T-cell (primary cell): ENCODE measurements at regions not wholly inside any gene's neighbourhood (a gene's known extent, or its start where the extent isn't known, plus 50 kb on each side); places are given as distances from the start of the nearest gene placed in this dataset.

Experiments
- ATAC-seq, 4 experiments: fragments of 200-7000 bp in 3 of 4; fragments of 150-1000 bp in 1 of 4; cut with Tn5 transposase; replicated peaks in 1 of 4; 1 replicate in 3 of 4; 2 replicates in 1 of 4; pipeline ENCODE4 v1.10.0; 2021; ENCODE audit warnings: moderate library complexity in 3 of 4, mild to moderate bottlenecking in 2 of 4, moderate number of reproducible peaks in 1 of 4
- CTCF ChIA-PET, 2 donors: fragments of 300-600 bp; sonication (Branson Sonifier 250); formaldehyde crosslinking; loops; one replicate each; lab custom pipeline; 2022; ENCODE audit warnings: antibody characterized with exemption in 2 of 2; lab: Charles Lee
- POLR2A ChIA-PET, 2 donors: fragments of 300-600 bp; sonication (Branson Sonifier 250); formaldehyde crosslinking; loops; one replicate each; lab custom pipeline; 2022; ENCODE audit warnings: antibody characterized with exemption in 2 of 2; lab: Charles Lee
- DNase-seq, 35 experiments: peaks; one replicate each; pipeline versions ENCODE4 v3.0.0 to v3.0.0-alpha.2; 2013 to 2023
- H3K27ac ChIP-seq: one replicate; pipeline ENCODE4 v1.5.1; 2013; ENCODE audit warnings: low read length
- H3K27me3 ChIP-seq, 2 experiments: replicated peaks in 1 of 2; 1 replicate in 1 of 2; 2 replicates in 1 of 2; pipeline versions ENCODE4 v1.6.1 to v1.7.0; 2013; ENCODE audit warnings: low read length in 1 of 2, mixed read lengths in 1 of 2; ENCODE audit not compliant: control insufficient read depth in 2 of 2, insufficient read depth in 2 of 2; ENCODE audit errors: extremely low read depth in 1 of 2
- H3K36me3 ChIP-seq, 2 donors: 1 replicate in 1 of 2; 2 replicates in 1 of 2; pipeline versions ENCODE4 v1.6.1 to v1.7.0; 2013; ENCODE audit warnings: low read length in 1 of 2; ENCODE audit not compliant: control insufficient read depth in 2 of 2, insufficient read depth in 1 of 2; ENCODE audit errors: extremely low read depth in 1 of 2
- H3K4me1 ChIP-seq, 2 experiments: 1 replicate in 1 of 2; 2 replicates in 1 of 2; pipeline versions ENCODE4 v1.6.1 to v1.7.0; 2013; ENCODE audit warnings: low read length in 2 of 2, mixed read lengths in 1 of 2; ENCODE audit not compliant: insufficient read depth in 2 of 2, control insufficient read depth in 1 of 2; ENCODE audit errors: extremely low read depth in 1 of 2
- H3K4me3 ChIP-seq, 2 donors: 1 replicate in 1 of 2; 2 replicates in 1 of 2; pipeline versions ENCODE4 v1.5.1 to v1.7.0; 2013; ENCODE audit warnings: mild to moderate bottlenecking in 2 of 2, low read length in 1 of 2, moderate library complexity in 1 of 2; ENCODE audit not compliant: control insufficient read depth in 1 of 2; ENCODE audit errors: extremely low read depth in 1 of 2
- H3K9me3 ChIP-seq: 2 replicates; pipeline ENCODE4 v1.7.0; 2013
- H3K27ac Mint-ChIP-seq, 2 donors: one replicate each; pipeline ENCODE4 v1.8.0; 2020 to 2021; ENCODE audit warnings: mild to moderate bottlenecking in 2 of 2, mixed read lengths in 2 of 2
- H3K27me3 Mint-ChIP-seq, 2 donors: one replicate each; pipeline ENCODE4 v1.8.0; 2021 to 2022; ENCODE audit warnings: mixed read lengths in 2 of 2
- H3K36me3 Mint-ChIP-seq: one replicate; pipeline ENCODE4 v1.8.0; 2021; ENCODE audit warnings: mixed read lengths
- H3K4me1 Mint-ChIP-seq, 3 donors: one replicate each; pipeline ENCODE4 v1.8.0; 2020 to 2022; ENCODE audit warnings: mixed read lengths in 3 of 3, mild to moderate bottlenecking in 1 of 3
- H3K4me3 Mint-ChIP-seq, 3 donors: one replicate each; pipeline ENCODE4 v1.8.0; 2020 to 2022; ENCODE audit warnings: mild to moderate bottlenecking in 3 of 3, mixed read lengths in 3 of 3, moderate library complexity in 3 of 3
- H3K9me3 Mint-ChIP-seq, 3 donors: one replicate each; pipeline ENCODE4 v1.8.0; 2020 to 2022; ENCODE audit warnings: mixed read lengths in 3 of 3
- WGBS: methylation state at CpG from one replicate; pipeline ENCODE4 v1.1.5; 2013; ENCODE audit warnings: missing lambda C conversion rate; ENCODE audit not compliant: insufficient coverage; 5-methylcytosine and 5-hydroxymethylcytosine counted together

DNA sequence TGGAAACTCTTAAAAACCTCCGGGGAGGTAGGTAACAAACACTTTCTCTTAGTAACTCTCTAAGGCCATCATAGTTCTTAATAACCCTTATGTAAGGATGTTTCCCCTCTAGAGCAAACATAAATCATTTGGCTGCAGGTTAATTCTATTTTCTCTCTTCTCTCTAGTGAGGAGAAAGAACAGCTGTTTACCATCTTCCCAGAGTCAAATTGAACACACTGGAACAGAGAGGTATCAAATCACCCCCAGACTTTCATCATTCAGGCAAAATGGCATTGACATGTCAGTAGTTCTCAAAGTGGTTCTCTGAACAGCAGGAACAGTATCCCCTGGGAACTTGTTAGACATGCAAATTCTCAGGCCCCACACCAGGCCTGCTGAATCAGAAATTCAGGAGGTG, 240.7 kb downstream of the MEIS1 start:
- Histone ChIP-seq H3K4me3 (no peak overlapping the region), H3K27me3 (no peaks in the 10 kb centered on the region), H3K9me3 (no peaks in the 10 kb centered on the region), H3K27ac (no peak overlapping the region), H3K36me3 (no peaks in the 10 kb centered on the region), H3K4me1 (no peaks in the 10 kb centered on the region)
- peaks cover 4 to 8% (median 5%) of the 10 kb centered on the region in 3 donors for H3K9me3 Mint-ChIP-seq
- peaks cover 0 to 3% of the 10 kb centered on the region in 2 donors for H3K27me3 Mint-ChIP-seq
- H3K36me3 Mint-ChIP-seq, result no peaks in the 10 kb centered on the region
- no peak for DNase-seq
- H3K27ac Mint-ChIP-seq, result no peak overlapping the region
- ChIA-PET CTCF (no interaction called here), POLR2A (no interaction called here)
- H3K4me3 Mint-ChIP-seq, result no peak overlapping the region
- WGBS, result no CpG with 5 or more reads among the region's 1 CpG
- no peaks in the 10 kb centered on the region for H3K4me1 Mint-ChIP-seq
- ATAC-seq, result no peak

DNA sequence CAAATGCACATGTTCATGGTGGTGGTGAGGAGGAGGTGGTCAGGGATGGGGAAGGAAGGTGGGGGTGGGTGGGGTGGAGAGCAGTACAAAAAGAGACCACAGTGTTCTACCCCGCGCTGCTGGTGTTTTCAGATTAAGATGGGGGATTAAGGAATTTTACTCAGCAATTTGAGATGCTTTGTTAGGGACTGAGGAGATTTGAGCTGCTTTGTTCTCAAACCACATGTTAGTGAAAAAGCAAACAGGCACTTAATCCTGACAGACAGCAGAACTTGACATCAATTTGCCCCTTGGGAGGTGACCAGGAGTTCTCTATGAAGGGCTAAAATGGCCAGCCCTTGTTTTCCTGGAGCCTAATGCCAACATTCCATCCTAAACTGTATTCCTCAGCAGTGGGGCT, 244.5 kb downstream of the MEIS1 start:
- Mint-ChIP-seq H3K27me3 (no peaks in the 10 kb centered on the region), H3K9me3 (peaks cover 0 to 6% (median 5%) of the 10 kb centered on the region in 3 donors), H3K36me3 (no peaks in the 10 kb centered on the region), H3K27ac (no peak overlapping the region), H3K4me1 (no peaks in the 10 kb centered on the region), H3K4me3 (no peak overlapping the region)
- ChIA-PET POLR2A (no interaction called here), CTCF (no interaction called here)
- Histone ChIP-seq H3K4me1 (no peaks in the 10 kb centered on the region), H3K4me3 (no peak overlapping the region), H3K27me3 (no peaks in the 10 kb centered on the region), H3K36me3 (no peaks in the 10 kb centered on the region), H3K27ac (no peak overlapping the region), H3K9me3 (no peaks in the 10 kb centered on the region)
- WGBS, result 93% methylated on average over 2 of the region's 2 CpGs
- DNase-seq, result no peak
- no peak for ATAC-seq

DNA sequence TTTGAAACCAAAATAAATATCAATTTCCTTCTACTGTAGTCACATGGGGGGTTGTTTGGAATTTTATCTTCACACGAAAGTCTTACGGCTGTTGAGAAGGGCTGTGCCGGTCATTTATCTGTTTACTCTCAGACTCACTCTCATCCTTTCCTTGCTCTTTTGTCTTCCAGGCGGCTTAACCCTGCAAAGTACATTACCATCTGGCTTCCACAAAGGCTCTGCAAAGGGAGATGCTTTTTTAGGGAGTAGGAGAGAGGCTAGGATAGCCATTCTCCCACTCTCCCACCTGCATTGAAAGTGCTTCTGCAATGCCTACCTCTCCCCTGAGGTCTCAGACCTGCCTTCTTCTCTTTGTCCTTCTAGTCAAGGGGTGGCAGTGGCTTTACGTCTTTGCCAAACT, 247.6 kb downstream of the MEIS1 start:
- Histone ChIP-seq H3K4me3 (no peak overlapping the region), H3K27me3 (no peaks in the 10 kb centered on the region), H3K36me3 (no peaks in the 10 kb centered on the region), H3K27ac (no peak overlapping the region), H3K9me3 (no peaks in the 10 kb centered on the region), H3K4me1 (no peaks in the 10 kb centered on the region)
- H3K27ac Mint-ChIP-seq, result no peak overlapping the region
- ChIA-PET POLR2A (no interaction called here), CTCF (no interaction called here)
- H3K9me3 Mint-ChIP-seq, result peaks cover 0 to 4% (median 3%) of the 10 kb centered on the region in 3 donors
- no peak for ATAC-seq
- no peaks in the 10 kb centered on the region for H3K27me3 Mint-ChIP-seq
- no peaks in the 10 kb centered on the region for H3K36me3 Mint-ChIP-seq
- H3K4me1 Mint-ChIP-seq, result no peaks in the 10 kb centered on the region
- WGBS, result no CpG with 5 or more reads among the region's 5 CpGs
- H3K4me3 Mint-ChIP-seq, result no peak overlapping the region
- no peak for DNase-seq

- ChIA-PET POLR2A (interaction anchor here in 1 of 2 donors (0.6 kb wide), 1 partner anchor 13 kb away, joined by 3 read pairs; no protein-coding TSS in a partner anchor), CTCF (interaction anchor here in 1 of 2 donors (0.6 kb wide), 1 partner anchor 115 kb away, joined by 4 read pairs; no protein-coding TSS in a partner anchor)
- no peaks in the 10 kb centered on the region for H3K27me3 Mint-ChIP-seq
- Histone ChIP-seq H3K9me3 (no peaks in the 10 kb centered on the region), H3K4me1 (no peaks in the 10 kb centered on the region), H3K4me3 (no peak overlapping the region), H3K36me3 (no peaks in the 10 kb centered on the region), H3K27me3 (no peaks in the 10 kb centered on the region), H3K27ac (no peak overlapping the region)
- no peak for ATAC-seq
- no peak overlapping the region for H3K27ac Mint-ChIP-seq
- H3K4me3 Mint-ChIP-seq, result no peak overlapping the region
- 83% methylated on average over 1 of the region's 3 CpGs for WGBS
- H3K36me3 Mint-ChIP-seq, result no peaks in the 10 kb centered on the region
- peaks cover 0 to 4% (median 3%) of the 10 kb centered on the region in 3 donors for H3K9me3 Mint-ChIP-seq
- H3K4me1 Mint-ChIP-seq, result no peaks in the 10 kb centered on the region
- DNase-seq, result no peak
Observed at GRCh38 chr2:66683064-66683463, 248.1 kb downstream of the MEIS1 start.

DNA sequence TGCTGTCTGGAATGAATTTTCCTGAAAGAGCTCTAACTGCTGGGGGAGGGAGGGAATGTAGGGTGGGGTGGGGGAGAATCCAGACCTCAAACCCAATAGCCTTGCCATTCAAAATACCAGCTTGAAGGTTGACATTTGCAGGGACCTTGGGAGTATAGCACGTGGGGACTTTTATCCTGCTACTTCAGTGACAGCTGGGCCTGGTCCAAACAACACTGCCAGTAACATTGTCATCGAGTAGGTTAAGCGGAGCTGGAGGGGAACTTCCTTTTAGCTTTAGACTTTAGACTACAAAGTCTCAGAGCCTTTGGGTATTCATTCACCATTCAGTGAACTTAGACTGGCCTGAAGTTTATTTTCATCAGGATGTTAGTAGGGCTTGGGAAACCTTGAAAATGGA, 248.7 kb downstream of the MEIS1 start:
- Histone ChIP-seq H3K27ac (no peak overlapping the region), H3K27me3 (no peaks in the 10 kb centered on the region), H3K9me3 (no peaks in the 10 kb centered on the region), H3K4me1 (no peaks in the 10 kb centered on the region), H3K36me3 (no peaks in the 10 kb centered on the region), H3K4me3 (no peak overlapping the region)
- H3K27me3 Mint-ChIP-seq, result no peaks in the 10 kb centered on the region
- DNase-seq, result no peak
- H3K4me3 Mint-ChIP-seq, result no peak overlapping the region
- no peaks in the 10 kb centered on the region for H3K4me1 Mint-ChIP-seq
- H3K36me3 Mint-ChIP-seq, result no peaks in the 10 kb centered on the region
- 55% methylated on average over 3 of the region's 3 CpGs for WGBS
- ATAC-seq, result no peak
- no peaks in the 10 kb centered on the region for H3K9me3 Mint-ChIP-seq
- ChIA-PET CTCF (interaction anchor here in 1 of 2 donors (0.6 kb wide), 1 partner anchor 115 kb away, joined by 4 read pairs; no protein-coding TSS in a partner anchor), POLR2A (interaction anchor here in 1 of 2 donors (0.6 kb wide), 1 partner anchor 13 kb away, joined by 3 read pairs; no protein-coding TSS in a partner anchor)
- no peak overlapping the region for H3K27ac Mint-ChIP-seq

- Mint-ChIP-seq H3K4me3 (no peak overlapping the region), H3K4me1 (no peaks in the 10 kb centered on the region), H3K36me3 (no peaks in the 10 kb centered on the region), H3K9me3 (no peaks in the 10 kb centered on the region), H3K27me3 (no peaks in the 10 kb centered on the region), H3K27ac (no peak overlapping the region)
- ATAC-seq (no peak), DNase-seq (no peak)
- CTCF ChIA-PET, result interaction anchor here in 1 of 2 donors (0.6 kb wide), 1 partner anchor 165 kb away, joined by 3 read pairs; no protein-coding TSS in a partner anchor
- Histone ChIP-seq H3K27ac (no peak overlapping the region), H3K9me3 (no peaks in the 10 kb centered on the region), H3K36me3 (no peaks in the 10 kb centered on the region), H3K27me3 (no peaks in the 10 kb centered on the region), H3K4me1 (no peaks in the 10 kb centered on the region), H3K4me3 (no peak overlapping the region)
- POLR2A ChIA-PET, result no interaction called here
- WGBS, result 100% methylated on average over 1 of the region's 2 CpGs
Observed at GRCh38 chr2:66684289-66684688, 249.4 kb downstream of the MEIS1 start.

- Histone ChIP-seq H3K27me3 (no peaks in the 10 kb centered on the region), H3K36me3 (no peaks in the 10 kb centered on the region), H3K4me1 (no peaks in the 10 kb centered on the region), H3K27ac (no peak overlapping the region), H3K4me3 (no peak overlapping the region), H3K9me3 (no peaks in the 10 kb centered on the region)
- Mint-ChIP-seq H3K27me3 (no peaks in the 10 kb centered on the region), H3K36me3 (no peaks in the 10 kb centered on the region), H3K9me3 (no peaks in the 10 kb centered on the region), H3K4me3 (no peak overlapping the region), H3K4me1 (no peaks in the 10 kb centered on the region), H3K27ac (no peak overlapping the region)
- no peak for ATAC-seq
- DNase-seq, result no peak
- CTCF ChIA-PET, result interaction anchor here in 1 of 2 donors (0.5 kb wide), 1 partner anchor 9 kb away, joined by 3 read pairs; no protein-coding TSS in a partner anchor
- no CpG with 5 or more reads among the region's 2 CpGs for WGBS
- POLR2A ChIA-PET, result no interaction called here
Observed at GRCh38 chr2:66686755-66687154, 251.8 kb downstream of the MEIS1 start.
